CD14-positive monocyte (primary cell): ENCODE measurements at regions not wholly inside any gene's neighbourhood (a gene's known extent, or its start where the extent isn't known, plus 50 kb on each side); places are given as distances from the start of the nearest gene placed in this dataset.

Experiments
- DNase-seq, 3 donors: peaks; one replicate each; pipeline ENCODE4 v3.0.0-alpha.2; 2011 to 2022
- H2AFZ ChIP-seq: 2 replicates; pipeline ENCODE4 v1.6.0; 2012; ENCODE audit warnings: mild to moderate bottlenecking, low read depth, low read length, inconsistent platforms; ENCODE audit not compliant: insufficient read depth, poor library complexity, severe bottlenecking
- H3K27ac ChIP-seq, 2 donors: 1 replicate in 1 of 2; 2 replicates in 1 of 2; pipeline ENCODE4 v1.5.1; 2012 to 2013; ENCODE audit warnings: low read length in 2 of 2, control low read depth in 1 of 2, inconsistent platforms in 1 of 2, low read depth in 1 of 2, mild to moderate bottlenecking in 1 of 2
- H3K27me3 ChIP-seq, 2 donors: one replicate each; pipeline versions ENCODE4 v1.6.0 to v1.6.1; 2011 to 2013; ENCODE audit warnings: low read length in 2 of 2; ENCODE audit not compliant: control insufficient read depth in 2 of 2, insufficient read depth in 2 of 2
- H3K36me3 ChIP-seq, 2 donors: replicated peaks in 1 of 2; 1 replicate in 1 of 2; 2 replicates in 1 of 2; pipeline versions ENCODE4 v1.5.1 to v1.6.1; 2012 to 2013; ENCODE audit warnings: low read length in 2 of 2, control low read depth in 1 of 2, inconsistent platforms in 1 of 2, mild to moderate bottlenecking in 1 of 2; ENCODE audit not compliant: insufficient read depth in 2 of 2, control insufficient read depth in 1 of 2
- H3K4me1 ChIP-seq, 2 donors: 1 replicate in 1 of 2; 2 replicates in 1 of 2; pipeline versions ENCODE4 v1.5.1 to v1.6.1; 2012 to 2013; ENCODE audit warnings: low read length in 2 of 2, control low read depth in 1 of 2, inconsistent platforms in 1 of 2, mild to moderate bottlenecking in 1 of 2, moderate library complexity in 1 of 2; ENCODE audit not compliant: insufficient read depth in 2 of 2, control insufficient read depth in 1 of 2
- H3K4me2 ChIP-seq: replicated peaks from 2 replicates; pipeline ENCODE3; 2012; ENCODE audit warnings: low read length, moderate library complexity, mild to moderate bottlenecking; ENCODE audit not compliant: poor library complexity, severe bottlenecking; ENCODE audit errors: extremely low read depth
- H3K4me3 ChIP-seq, 3 experiments: fragments of 200-600 bp in 1 of 3; sonication (generic) in 1 of 3; replicated peaks in 1 of 3; 1 replicate in 2 of 3; 2 replicates in 1 of 3; pipeline ENCODE4 v1.5.1; 2011 to 2013; ENCODE audit warnings: low read length in 3 of 3, mild to moderate bottlenecking in 3 of 3, control low read depth in 2 of 3, low read depth in 2 of 3, inconsistent platforms in 1 of 3, moderate library complexity in 1 of 3
- H3K79me2 ChIP-seq: 2 replicates; pipeline ENCODE4 v1.6.0; 2012; ENCODE audit warnings: mild to moderate bottlenecking, control low read depth, inconsistent platforms, low read length, moderate library complexity; ENCODE audit not compliant: insufficient read depth
- H3K9ac ChIP-seq: 2 replicates; pipeline ENCODE4 v1.6.0; 2017; ENCODE audit warnings: low read length, mild to moderate bottlenecking; ENCODE audit not compliant: insufficient read depth, poor library complexity, severe bottlenecking
- H3K9me3 ChIP-seq, 2 donors: replicated peaks in 1 of 2; 1 replicate in 1 of 2; 2 replicates in 1 of 2; pipeline versions ENCODE4 v1.5.1 to v1.6.1; 2012 to 2013; ENCODE audit warnings: low read length in 2 of 2, control low read depth in 1 of 2; ENCODE audit not compliant: control insufficient read depth in 1 of 2, insufficient read depth in 1 of 2
- H4K20me1 ChIP-seq: 2 replicates; pipeline ENCODE4 v1.6.0; 2012; ENCODE audit warnings: mild to moderate bottlenecking, low read length, control low read depth, moderate library complexity; ENCODE audit not compliant: insufficient read depth
- H3K27ac Mint-ChIP-seq, 7 donors: one replicate each; pipeline ENCODE4 v1.8.0; 2020; ENCODE audit warnings: mild to moderate bottlenecking in 7 of 7, mixed read lengths in 7 of 7, moderate library complexity in 6 of 7, inconsistent platforms in 2 of 7
- H3K27me3 Mint-ChIP-seq, 3 donors: one replicate each; pipeline ENCODE4 v1.8.0; 2021 to 2022; ENCODE audit warnings: low read depth in 3 of 3, mild to moderate bottlenecking in 3 of 3, mixed read lengths in 3 of 3, moderate library complexity in 3 of 3, inconsistent platforms in 1 of 3
- H3K36me3 Mint-ChIP-seq, 2 donors: one replicate each; pipeline ENCODE4 v1.8.0; 2020; ENCODE audit warnings: mixed read lengths in 2 of 2, inconsistent platforms in 1 of 2, mild to moderate bottlenecking in 1 of 2
- H3K4me1 Mint-ChIP-seq: one replicate; pipeline ENCODE4 v1.8.0; 2020; ENCODE audit warnings: mild to moderate bottlenecking, mixed read lengths
- H3K4me3 Mint-ChIP-seq, 2 donors: one replicate each; pipeline ENCODE4 v1.8.0; 2020; ENCODE audit warnings: mild to moderate bottlenecking in 2 of 2, mixed read lengths in 2 of 2, moderate library complexity in 1 of 2
- H3K9me3 Mint-ChIP-seq, 7 donors: one replicate each; pipeline ENCODE4 v1.8.0; 2020 to 2022; ENCODE audit warnings: mixed read lengths in 7 of 7, mild to moderate bottlenecking in 6 of 7, moderate library complexity in 6 of 7, inconsistent platforms in 2 of 7
- WGBS: methylation state at CpG from one replicate; pipeline ENCODE4 v1.1.5; 2013; ENCODE audit warnings: missing lambda C conversion rate; ENCODE audit not compliant: insufficient coverage; 5-methylcytosine and 5-hydroxymethylcytosine counted together
- intact Hi-C, 2 donors: fragments of 100-400 bp; cut with micrococcal nuclease; formaldehyde crosslinking; loops; one replicate each; pipeline versions ENCODE4 v1.15.0 to v1.15.1; 2023
- TF ChIP-seq, protein P1 (sequence below): fragments of 200-600 bp; IDR thresholded peaks from one replicate; pipeline ENCODE4 v1.8.0; 2022; ENCODE audit warnings: antibody characterized with exemption, mild to moderate bottlenecking

DNA sequence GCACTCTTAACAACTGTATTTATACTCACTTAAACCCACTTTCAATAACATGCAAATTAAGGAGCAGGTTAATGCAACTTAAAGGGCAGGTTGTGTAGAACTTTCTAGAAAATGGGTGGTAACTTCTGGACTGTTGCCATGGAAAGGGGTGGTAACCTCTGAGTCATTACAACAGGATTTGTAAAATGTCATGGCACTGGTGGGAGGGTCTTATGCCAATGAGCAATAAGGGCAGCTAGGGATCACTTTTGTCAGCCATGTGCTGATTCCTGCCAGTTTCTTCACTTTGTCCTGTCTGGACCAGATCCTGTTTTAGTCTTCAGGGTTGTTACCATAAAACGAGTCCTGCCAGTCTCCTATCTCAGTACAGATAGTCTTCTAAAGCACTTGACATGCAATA lies 560.5 kb upstream of the PTCHD4 start:
- no peak for DNase-seq
- no peaks in the 10 kb centered on the region for H3K4me1 ChIP-seq
- H3K4me3 ChIP-seq: no peak overlapping the region
- H3K36me3 ChIP-seq: no peaks in the 10 kb centered on the region
- no peaks in the 10 kb centered on the region for H3K79me2 ChIP-seq
- no CpG with 5 or more reads among the region's 1 CpG for WGBS
- TF ChIP-seq, protein P1, sequence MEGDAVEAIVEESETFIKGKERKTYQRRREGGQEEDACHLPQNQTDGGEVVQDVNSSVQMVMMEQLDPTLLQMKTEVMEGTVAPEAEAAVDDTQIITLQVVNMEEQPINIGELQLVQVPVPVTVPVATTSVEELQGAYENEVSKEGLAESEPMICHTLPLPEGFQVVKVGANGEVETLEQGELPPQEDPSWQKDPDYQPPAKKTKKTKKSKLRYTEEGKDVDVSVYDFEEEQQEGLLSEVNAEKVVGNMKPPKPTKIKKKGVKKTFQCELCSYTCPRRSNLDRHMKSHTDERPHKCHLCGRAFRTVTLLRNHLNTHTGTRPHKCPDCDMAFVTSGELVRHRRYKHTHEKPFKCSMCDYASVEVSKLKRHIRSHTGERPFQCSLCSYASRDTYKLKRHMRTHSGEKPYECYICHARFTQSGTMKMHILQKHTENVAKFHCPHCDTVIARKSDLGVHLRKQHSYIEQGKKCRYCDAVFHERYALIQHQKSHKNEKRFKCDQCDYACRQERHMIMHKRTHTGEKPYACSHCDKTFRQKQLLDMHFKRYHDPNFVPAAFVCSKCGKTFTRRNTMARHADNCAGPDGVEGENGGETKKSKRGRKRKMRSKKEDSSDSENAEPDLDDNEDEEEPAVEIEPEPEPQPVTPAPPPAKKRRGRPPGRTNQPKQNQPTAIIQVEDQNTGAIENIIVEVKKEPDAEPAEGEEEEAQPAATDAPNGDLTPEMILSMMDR: no peak
- no peak overlapping the region for H2AFZ ChIP-seq
- H3K27ac Mint-ChIP-seq: no peak overlapping the region
- no peak overlapping the region for H3K9ac ChIP-seq
- no peaks in the 10 kb centered on the region for H3K9me3 ChIP-seq
- intact Hi-C loops: no loop called here
- no peaks in the 10 kb centered on the region for H3K4me1 Mint-ChIP-seq
- no peaks in the 10 kb centered on the region for H3K27me3 Mint-ChIP-seq
- H3K9me3 Mint-ChIP-seq: peaks cover 0 to 6% (median 0%) of the 10 kb centered on the region in 7 donors
- H3K36me3 Mint-ChIP-seq: no peaks in the 10 kb centered on the region
- no peak overlapping the region for H3K27ac ChIP-seq
- no peak overlapping the region for H3K4me3 Mint-ChIP-seq
- no peaks in the 10 kb centered on the region for H4K20me1 ChIP-seq
- H3K27me3 ChIP-seq: no peaks in the 10 kb centered on the region
- no peak overlapping the region for H3K4me2 ChIP-seq

DNA sequence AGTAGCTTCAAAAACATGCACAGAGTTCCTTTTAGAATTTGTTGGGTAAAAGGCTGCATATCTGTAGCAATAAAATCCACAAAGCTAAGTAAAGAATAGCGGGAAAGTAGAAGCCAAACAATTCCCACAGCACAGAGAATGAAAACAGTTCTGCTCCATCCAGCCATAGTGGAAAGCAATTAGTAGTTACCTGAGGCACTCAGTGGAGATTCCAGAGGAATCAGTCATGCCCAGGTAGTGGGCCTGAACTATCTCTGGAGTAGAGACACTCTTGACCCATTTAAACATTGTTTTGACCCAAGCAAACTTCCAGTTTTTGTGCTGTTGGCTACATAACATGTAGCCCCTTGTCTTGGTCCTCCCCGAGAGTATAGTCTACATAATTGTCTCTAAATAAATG lies 559.5 kb upstream of the PTCHD4 start:
- TF ChIP-seq, protein P1: no peak
- H2AFZ ChIP-seq: no peak overlapping the region
- WGBS: no CpG with 5 or more reads among the region's 2 CpGs
- no peaks in the 10 kb centered on the region for H3K9me3 ChIP-seq
- H3K27ac ChIP-seq: no peak overlapping the region
- Mint-ChIP-seq H3K4me3 (no peak overlapping the region), H3K9me3 (peaks cover 0 to 3% (median 0%) of the 10 kb centered on the region in 7 donors), H3K27me3 (no peaks in the 10 kb centered on the region), H3K36me3 (no peaks in the 10 kb centered on the region), H3K4me1 (no peaks in the 10 kb centered on the region), H3K27ac (no peak overlapping the region)
- H3K9ac ChIP-seq: no peak overlapping the region
- no peaks in the 10 kb centered on the region for H3K36me3 ChIP-seq
- no peak overlapping the region for H3K4me2 ChIP-seq
- no peaks in the 10 kb centered on the region for H3K27me3 ChIP-seq
- DNase-seq: no peak
- H4K20me1 ChIP-seq: no peaks in the 10 kb centered on the region
- intact Hi-C loops: no loop called here
- H3K79me2 ChIP-seq: no peaks in the 10 kb centered on the region
- no peaks in the 10 kb centered on the region for H3K4me1 ChIP-seq
- H3K4me3 ChIP-seq: no peak overlapping the region
